HG02759 (cell line): ENCODE measurements at regions not wholly inside any gene's neighbourhood (a gene's known extent, or its start where the extent isn't known, plus 50 kb on each side); places are given as distances from the start of the nearest gene placed in this dataset.

ENCODE experiments used
- ATAC-seq: cut with Tn5 transposase; IDR thresholded peaks from one replicate; pipeline ENCODE4 v1.9.1; 2021; ENCODE audit warnings: mild to moderate bottlenecking, moderate library complexity; ENCODE audit not compliant: unreplicated experiment

DNA sequence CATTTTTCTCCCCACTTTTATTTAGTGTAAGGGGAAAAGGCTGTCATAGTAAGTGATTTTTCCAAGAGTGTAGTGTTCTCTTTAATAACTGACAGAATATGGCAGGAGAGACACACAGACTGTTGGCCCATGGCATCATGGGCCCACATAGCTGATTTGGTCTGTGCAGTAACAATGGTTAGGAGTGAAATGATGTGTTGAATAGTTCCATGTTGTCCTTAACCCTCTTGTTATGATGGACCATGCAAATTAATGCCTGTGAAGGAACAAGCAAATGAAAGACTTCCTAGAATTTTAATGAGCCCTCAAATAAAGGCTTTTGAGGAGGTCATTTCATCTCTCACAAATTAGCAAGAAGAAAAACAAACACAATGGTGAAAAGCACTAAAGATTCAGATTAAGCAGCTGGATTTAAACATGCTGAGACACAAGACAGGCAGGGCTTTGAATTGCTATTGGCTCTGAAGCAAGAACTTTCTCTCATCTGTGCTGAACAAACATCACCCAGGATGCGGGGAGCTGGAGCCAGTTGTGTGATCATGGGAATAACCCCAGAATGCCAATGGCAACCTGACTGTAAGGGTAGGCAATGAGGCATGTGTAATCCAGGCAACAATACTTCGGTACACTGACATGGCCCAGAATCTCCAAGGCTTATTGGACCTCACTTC is 136.7 kb upstream of the VEPH1 start:
- no peak for ATAC-seq

GRCh38 chr3:157637866-157638265 is 134.7 kb upstream of the VEPH1 start:
- ATAC-seq = no peak

GRCh38 chr3:157633241-157633640 is 130.0 kb upstream of the VEPH1 start:
- ATAC-seq = no peak

DNA sequence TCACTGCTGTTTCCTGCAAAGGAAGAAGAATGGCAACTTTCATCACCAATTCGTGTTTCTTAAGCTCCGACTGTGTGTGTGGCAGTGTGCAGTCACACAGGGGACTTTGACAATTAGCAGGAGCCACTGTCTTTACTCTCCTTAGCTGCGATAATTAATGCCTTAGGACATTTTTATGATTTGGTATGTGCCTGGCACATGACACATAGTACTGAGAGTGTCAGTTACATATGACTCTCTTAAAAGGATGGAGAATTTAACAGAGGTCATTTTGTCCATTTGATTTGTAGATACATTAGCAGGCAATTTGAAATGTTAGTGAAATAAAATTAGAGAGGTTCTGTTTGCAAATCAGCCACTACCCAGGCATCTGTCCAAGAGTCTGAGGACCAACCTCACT is 128.9 kb upstream of the VEPH1 start:
- ATAC-seq = no peak

- ATAC-seq = no peak
Observed at GRCh38 chr3:157631478-157631877, 128.3 kb upstream of the VEPH1 start.

DNA sequence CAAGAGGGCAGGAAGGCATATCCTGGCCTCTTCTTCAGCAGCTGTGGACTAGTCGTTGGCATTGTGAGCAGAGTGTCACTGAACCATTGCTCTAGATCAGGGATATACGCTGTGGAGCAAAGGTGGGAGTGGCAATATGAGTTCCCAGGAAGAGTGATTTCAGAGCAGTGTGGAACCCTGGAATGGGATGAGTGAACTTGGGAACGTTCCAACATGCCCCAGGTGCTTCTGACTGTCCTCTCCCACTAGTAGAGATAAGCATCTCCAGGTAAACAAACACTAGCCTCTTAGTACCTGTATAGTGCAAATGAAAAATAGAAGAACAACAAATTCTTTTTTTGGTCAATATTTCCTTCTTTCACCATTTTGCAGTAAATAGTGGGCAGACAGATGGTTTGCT is 123.6 kb upstream of the VEPH1 start:
- ATAC-seq = no peak

GRCh38 chr3:157624801-157625200 is 121.6 kb upstream of the VEPH1 start:
- no peak for ATAC-seq

DNA sequence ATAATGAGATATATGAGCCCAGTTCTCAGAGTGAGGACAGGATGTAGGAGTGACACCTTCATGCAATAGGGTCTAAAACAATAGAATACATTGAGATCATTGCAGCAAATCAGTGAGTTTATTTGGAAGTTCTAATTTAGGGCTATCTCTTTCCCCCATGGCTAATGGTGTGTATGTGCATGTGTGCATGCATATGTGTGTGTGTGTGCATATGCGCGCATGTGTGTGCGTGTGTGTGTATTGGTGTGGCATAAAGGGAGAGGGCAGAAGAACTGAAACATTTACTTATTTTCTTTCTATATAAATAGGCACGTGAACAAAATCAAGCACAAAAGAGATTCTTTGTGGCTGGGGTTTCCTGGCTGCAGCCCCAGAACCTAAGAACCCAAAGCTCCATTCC is 115.7 kb upstream of the VEPH1 start:
- no peak for ATAC-seq

DNA sequence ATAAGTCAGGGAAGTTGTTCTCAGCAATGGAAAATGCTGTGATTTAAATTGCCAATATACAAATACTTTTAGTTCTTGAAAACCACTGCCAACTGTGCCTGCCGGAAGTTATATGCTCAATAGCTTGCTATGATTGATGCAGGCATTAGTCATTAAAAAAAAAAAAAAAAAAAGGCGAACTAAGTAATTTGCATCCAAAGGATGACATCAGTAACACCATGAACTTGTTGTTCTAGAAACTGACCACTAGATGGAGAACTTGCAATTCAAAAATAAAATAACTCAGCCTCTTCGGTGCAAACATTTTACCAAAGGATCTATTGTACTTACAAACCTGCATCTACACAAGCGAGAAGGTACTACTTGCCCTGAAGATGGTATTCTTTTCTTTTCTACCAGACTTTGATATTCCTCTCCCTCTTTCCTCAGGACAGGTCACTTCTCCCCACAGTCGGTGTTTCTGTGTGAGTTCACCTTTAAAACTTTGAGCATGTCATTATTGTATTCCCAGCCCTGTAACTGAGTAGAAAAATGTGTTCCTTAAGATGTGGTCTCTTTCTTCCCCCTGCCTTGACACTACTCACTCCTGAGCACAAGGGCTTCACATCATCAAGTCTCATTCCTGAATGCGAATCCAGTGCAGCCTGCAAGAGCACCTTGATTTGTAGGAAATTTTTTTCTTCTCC is 115.0 kb upstream of the VEPH1 start:
- peak; percentile 71 for ATAC-seq

DNA sequence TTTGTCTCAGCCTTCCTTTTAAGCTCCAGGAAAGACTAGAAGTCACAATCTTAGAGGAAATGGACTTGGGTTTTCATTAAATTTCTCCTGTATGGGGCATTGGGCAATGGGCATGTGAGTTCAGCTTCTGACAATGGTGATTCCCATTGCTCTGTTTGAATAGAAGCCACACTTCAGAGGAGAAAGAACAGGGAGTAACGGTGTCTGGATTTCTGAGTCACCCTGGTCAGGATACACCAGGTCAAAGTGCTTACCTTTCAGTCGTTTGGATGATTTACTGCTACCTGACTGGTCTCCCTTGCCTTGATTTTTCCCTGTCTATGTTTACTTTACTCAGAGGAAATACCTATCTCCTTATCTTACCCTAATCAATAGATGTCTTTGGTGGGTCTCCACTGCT is 111.7 kb upstream of the VEPH1 start:
- no peak for ATAC-seq

GRCh38 chr3:157611536-157612076 is 108.4 kb upstream of the VEPH1 start:
- ATAC-seq = no peak

DNA sequence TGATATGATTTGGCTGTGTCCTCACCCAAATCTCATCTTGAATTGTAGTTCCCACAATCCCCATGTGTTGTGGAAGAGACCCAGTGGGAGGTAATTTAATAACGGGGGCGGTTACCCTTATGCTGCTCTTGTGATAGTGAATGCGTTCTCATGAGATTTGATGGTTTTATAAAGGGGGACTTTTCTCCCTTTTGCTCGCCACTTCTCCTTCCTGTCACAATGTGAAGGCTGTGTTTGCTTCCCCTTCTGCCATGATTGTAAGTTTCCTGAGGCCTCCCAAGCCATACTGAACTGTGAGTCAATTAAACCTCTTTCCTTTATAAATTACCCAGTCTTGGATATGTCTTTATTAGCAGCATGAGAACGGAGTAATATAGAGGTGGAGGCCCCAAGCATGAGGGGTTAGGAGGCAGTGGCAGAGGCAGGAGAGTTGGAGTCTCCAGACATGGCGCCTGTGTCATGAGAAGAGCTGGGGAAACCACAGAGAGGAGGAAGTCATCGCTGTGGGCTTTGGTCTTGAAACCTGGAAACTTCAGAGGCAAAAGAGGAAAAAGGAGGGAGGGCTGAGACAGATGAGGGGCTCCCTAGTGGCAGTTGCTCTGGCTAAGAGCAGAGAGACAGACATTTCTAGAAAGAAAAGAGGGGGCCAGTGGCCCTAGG is 107.8 kb upstream of the VEPH1 start:
- ATAC-seq = no peak

- no peak for ATAC-seq
Observed at GRCh38 chr3:157607826-157608405, 104.7 kb upstream of the VEPH1 start.

DNA sequence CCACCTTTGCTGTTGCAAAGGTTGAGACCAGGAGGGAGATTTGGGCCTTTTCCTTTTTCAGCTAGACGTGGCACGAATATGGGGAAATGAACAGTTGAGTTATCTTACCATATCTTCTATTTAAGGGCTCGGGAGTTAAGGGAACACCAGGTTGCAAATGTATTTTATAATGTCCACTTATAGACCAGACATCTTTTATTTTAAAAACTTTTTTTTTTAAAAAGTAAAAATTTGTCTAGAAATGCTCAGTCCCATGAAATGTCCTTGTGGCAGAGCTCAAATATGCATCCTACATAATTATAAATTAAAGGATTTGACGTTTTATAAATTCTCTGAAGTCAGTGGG is 103.6 kb upstream of the VEPH1 start:
- no peak for ATAC-seq

DNA sequence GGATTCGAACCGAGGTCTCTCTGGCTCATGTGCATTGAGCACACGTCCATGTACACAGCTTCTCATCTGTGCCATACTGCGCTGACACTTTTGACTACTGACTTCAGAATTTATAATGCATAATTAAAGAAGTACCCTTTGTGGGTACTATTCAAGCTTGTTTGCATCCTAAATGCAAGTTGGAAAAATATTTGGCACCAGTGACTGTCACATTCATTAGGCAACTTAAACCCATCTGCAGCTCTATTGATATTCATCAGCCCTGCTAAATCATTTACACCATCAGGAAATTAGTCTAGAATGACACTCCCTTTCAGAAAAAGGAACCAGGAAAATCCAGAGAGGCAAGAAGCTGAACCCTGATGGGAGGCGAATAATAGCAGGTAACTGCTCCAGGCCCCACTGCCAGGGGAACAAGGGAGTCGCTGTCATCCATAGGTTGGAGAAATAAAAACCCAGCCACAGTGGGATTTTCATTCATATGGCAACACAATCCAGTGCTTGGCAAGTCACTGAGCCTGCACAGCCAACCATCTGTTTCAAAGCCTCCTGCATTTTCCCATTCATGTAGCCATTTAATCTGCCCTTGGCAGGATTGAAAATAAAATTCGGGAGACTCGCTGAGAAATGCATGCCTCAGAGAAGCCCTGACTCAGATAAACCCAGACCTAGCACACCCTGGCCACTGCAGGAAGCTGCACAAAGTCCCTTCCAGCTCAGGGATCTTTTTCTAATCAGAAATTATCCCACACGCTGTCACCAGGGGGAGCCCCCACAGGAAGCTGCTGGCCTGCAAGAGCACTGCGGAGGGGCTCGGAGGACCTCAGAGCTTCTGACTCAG is 103.0 kb upstream of the VEPH1 start:
- ATAC-seq = peak; percentile 94

DNA sequence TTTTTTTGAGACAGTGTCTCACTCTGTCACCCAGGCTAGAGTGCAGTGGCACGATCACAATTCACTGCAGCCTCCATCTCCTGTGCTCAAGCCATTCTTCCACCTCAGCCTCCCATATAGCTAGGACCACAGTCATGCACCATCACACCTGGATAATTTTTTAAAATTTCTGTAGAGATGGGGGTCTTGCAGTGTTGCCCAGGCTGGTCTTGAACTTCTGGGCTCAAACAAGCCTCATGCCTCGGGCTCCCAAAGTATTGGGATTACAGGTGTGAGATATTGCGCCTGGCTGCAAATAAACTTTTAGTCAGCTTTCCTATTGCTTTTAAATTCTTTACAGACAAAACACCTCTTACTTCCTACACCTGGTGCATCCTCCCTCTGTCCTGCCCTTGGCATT is 102.1 kb upstream of the VEPH1 start:
- no peak for ATAC-seq

DNA sequence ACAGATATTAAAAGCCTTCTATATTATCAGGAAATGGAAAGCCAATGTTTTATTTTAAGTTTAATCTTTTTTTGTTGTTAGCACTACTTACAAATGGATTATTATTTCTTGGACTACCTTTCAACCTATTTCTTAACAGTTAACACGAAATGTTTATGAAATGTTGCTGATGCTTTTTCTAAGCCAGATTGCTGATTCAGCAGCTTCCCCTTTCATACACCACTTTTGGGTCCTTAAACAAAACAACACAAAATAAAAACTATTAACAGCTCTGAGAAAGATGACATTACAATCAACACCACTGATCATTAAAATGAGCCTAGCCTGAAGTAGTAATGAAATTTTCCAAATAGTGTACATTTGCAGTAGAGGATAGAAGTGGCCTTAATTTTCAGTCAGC is 99.2 kb upstream of the VEPH1 start:
- no peak for ATAC-seq

DNA sequence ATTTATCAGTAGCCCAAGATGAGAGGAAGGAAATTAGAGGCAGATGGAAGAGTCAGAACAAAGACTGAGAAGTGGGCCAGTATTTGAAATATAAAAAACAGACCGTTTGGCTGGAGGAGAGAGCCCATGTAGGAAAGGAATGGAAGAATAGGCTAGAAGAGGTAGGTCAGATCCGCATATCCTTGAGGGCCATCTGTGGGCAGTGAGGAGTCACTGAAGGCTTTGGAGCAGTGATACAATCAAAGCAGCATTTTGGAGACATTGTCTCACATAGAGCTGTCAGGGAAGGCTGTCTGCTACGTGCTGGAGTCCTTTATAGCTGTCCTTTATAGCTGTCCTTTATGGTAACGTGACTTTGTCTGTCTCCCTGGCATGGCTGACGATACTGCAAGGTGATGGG is 92.0 kb upstream of the VEPH1 start:
- no peak for ATAC-seq

DNA sequence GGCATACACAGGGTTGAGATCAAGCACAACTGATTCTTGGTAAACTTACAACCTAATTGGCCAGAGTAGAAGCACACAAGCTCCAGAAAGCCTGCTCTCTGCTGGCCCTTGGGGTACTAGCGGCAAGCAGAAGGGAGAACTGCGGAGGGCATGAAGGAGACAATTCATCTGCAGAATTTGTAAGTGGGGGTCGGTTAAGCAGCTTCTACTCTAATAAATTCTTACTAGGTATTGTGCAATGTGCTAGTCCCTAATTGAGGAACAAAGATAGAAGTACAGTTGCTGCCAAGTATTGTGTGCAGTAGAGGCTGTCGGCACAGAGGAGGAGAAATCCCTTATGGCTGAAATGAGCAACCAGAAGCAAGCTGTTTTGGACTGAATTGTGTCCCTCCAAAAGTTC is 91.2 kb upstream of the VEPH1 start:
- no peak for ATAC-seq

- ATAC-seq = no peak
Observed at GRCh38 chr3:157592769-157593168, 89.6 kb upstream of the VEPH1 start.

GRCh38 chr3:157590273-157590672 is 87.1 kb upstream of the VEPH1 start:
- ATAC-seq = no peak
